ENCODE measurements at regions not wholly inside any gene's neighbourhood (a gene's known extent, or its start where the extent isn't known, plus 50 kb on each side); places are given as distances from the start of the nearest gene placed in this dataset.

DNA sequence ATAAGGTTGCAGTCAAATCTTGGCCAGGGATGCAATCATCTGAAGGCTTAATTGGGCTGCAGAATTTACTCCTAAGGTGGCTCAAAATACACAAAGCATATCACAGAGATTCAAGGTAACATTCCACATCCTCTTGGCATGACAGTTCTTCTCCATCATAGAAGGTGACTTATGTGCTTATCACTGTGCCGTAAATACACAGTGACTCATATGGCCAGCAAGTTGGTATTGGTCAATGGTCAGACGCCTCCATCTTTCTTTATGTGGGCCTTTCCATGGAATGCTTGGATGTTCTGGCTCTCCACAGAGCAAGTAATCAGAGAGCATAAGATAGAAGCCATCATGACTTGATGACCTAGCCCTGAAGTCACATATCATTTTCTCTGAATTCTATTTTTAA lies 168.8 kb upstream of the ST8SIA2 start:
- no peak for DNase-seq (ENCODE audit: low spot score)

DNA sequence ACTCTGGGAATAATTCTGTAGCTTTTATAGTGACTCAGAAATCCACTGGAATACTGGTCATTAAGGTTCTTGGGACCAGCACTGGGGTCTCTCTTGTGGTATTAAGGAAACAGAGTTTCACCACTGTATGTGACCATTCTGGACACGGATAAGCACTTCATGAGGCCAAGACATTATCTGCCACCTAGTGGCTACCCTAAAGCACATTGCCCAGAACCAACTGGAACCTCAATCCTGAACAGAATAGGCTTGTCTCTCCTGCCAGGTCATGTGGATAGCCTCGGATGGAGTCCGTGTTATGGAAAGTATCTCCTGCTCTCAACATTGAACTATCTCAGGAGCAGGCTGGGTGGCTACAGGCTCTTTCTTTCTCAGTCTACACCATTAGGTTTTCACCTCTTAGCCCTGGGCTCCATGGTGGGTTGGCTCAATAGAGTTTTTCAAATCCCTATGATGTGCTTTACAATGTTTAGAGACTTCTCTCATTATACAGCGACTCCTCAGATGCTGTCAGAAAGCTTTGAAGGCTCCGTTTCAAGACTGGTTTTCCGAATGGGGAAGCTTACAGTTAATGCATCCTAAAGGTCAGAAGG lies 167.6 kb upstream of the ST8SIA2 start:
- peak; percentile 12 for DNase-seq (ENCODE audit: low spot score)

DNA sequence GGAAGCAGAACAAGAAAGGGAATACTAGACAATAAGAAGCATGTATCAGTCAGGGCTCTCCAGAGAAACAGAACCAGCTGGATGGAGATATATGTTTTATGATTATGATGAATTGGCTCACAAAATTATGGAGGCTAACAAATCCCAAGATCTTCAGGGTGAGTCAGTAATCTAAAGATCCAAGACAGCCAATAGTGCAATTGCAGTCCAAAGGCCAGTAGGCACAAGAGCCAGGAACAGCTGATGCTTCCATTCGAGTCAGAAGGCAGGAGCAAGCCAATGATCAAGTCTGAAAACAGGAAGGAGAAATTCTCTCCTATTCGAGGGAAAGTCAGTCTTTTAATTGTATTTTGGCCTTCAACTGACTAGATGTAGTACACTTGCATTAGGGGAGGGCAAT lies 164.9 kb upstream of the ST8SIA2 start:
- DNase-seq (ENCODE audit: low spot score), result no peak

DNA sequence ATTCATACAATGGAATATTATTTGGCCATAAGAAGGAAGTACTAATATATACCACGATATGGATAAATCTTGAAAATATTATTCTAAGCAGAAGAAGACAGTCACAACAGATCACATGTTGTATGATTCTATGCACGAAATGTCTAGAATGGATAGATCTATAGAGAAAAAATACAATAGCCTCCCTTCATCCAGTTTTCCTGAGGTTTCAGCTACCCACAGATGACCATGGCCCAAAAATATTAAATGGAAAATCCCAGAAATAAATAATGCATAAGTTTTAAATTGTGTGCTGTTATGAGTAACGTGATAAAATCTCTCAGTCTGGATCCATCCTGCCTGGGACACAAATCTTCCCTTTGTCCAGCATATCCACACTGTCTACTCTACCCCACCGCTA lies 162.2 kb upstream of the ST8SIA2 start:
- no peak for DNase-seq (ENCODE audit: low spot score)

DNA sequence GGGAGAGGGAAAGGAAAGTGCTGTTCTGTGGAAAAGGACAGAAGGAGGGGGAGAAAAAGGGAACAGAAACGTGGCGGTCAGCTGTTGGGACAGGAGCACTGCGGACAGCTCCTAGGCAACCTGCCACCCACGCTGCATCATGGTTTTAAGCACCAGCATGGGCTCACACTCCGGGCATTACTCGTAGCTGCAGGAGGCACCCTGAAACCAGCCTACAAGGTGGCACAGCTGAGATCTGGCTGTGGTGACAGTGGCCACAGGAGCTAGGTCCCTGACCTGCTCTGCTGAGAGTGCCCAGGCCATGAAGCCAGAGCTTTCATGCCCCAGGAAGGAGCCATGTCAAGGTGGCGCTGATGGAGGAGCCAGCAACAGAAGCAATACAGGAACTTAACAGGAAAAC lies 161.4 kb upstream of the ST8SIA2 start:
- DNase-seq (ENCODE audit: low spot score), result no peak

DNA sequence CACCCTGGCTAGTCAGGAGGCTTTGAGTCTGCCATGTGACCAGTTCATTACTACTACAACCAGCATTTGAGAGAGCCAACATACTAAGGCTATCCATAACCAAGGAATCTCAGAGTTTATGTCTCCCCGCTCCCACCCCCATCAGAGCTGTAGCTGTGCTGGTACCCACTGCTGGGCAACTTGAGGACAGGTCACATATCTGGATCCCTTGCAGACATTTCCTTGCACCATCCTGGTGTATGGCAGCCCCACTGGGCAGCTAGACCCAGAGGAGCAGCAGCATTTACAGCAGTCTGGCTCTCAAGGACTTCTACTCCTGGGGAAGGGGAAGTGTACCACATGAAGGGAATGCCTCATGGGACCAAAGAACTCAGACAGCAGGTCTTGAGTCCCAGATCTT lies 160.8 kb upstream of the ST8SIA2 start:
- no peak for DNase-seq (ENCODE audit: low spot score)

DNA sequence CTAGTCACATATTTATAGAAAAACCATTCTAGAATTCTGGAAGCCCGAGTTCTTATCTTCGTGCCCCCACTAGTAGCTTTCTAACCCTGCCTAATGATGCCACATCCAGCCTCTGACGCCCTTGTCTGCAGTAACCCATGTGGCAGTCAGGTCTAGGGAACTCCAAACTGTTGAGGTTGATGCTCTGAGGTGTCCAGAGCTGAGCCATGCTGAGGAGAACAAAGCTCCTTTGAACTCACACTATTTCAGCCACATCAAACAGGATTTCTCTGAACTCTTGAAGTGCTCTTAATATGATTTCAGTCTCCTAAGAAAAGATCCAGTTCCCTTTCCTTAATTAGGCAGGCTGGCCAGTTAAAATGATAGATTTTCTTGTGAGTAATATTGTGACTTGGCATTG lies 150.5 kb upstream of the ST8SIA2 start:
- no peak for DNase-seq (ENCODE audit: low spot score)

DNA sequence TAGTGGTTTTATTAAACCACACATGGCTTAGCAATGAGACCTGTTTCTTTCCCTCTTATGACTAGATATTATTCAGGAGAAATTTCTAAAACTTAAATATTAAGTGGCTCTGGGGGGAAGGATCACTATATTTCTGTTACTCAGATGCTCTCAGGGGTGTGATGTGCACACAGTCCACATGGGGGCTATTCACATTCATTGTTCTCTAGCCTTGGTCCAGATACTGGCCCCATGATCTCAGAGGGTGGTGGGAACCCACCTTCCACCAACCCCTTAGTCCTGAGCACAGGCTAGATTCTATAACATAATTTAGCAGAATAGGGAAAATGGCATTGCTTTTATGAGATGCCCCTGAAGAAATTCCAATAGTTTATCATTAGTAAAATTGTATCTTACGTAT lies 149.0 kb upstream of the ST8SIA2 start:
- no peak for DNase-seq (ENCODE audit: low spot score)

DNA sequence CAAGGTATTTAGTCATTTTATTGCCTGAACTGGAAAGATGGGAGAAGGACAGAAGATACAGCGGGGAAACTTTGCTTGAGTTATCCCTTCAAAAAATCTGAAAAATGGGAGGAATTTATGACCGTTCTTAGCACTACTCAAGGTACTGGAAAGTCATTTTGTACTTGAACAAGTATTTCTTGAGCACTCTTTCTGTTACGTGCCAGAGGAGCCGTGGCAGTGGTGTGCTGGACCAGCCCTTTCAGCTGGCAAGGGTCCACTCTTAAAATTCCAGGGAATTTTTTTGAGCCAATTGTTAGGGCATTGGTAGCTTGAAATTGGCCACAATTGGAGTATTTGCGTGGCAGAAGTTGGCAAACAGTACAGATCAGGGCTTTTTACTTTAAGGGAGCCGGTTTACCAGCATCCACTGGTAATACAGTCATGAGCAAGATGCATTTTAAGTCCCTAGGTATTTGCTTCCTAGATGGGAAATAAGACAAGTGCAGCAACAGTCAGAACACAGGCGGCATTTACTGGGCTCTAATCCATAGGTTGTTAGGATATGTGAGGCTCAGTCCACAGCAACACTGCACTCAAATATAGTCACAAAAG lies 145.9 kb upstream of the ST8SIA2 start:
- no peak for DNase-seq (ENCODE audit: low spot score)

DNA sequence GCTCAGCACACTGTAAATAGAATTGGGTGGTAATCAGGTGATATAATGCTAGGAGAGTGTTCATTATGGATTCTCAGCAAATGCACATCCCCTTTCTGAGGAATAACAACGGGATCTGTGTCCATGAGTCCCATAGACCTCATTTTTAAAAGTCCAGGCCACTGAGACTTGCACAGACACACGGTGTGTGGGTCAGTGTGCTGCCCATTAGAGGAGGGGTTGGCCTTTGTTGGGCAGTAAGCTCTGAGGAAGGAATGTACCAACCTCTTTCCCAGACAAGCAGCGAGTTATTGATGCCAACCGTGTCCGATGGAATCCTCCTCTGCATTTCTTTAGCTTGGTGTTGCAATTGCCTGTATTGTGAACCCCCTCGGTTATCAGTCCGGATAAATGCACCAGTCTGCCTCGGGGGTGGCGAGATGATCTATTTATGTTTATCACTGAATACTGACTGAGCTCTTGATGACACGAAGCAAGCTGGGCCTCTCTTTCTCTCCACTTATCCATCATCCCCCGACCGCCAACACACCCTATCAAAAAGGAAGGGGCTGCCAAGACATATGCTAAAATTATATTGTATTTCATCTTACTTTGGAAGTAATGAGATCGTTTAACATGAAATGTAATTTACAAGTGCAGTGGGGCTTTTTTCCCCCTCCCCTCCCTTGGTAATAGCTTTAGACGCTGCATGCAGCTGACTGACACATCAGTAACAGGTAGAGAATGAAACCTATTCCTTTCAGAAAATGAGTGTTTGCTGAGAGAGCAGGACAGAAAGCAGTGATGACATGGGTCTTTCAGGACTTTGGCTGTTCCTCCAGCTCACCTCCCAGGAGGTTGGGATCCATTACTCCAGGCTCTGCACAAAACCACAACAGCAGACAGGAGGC lies 126.6 kb upstream of the ST8SIA2 start:
- DNase-seq (ENCODE audit: low spot score), result no peak

DNA sequence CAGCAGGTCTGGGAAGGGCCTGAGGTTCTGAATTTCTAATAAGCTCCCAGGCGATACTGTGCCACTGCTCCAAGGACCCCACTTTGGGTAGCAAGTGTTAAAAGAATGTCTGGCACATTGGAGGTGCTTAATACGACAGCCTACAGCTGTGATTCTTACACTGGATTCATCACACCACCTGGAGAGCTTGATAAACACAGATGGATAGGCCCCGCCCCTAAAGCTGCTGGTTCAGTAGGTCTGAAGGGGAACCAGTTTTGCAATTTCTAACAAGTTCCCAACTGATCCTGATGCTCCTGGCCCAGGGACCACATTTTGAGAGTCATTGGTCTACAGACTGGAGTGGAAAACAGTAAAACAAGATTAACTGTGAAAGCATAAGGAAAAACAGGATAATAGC lies 124.8 kb upstream of the ST8SIA2 start:
- DNase-seq (ENCODE audit: low spot score), result no peak

DNA sequence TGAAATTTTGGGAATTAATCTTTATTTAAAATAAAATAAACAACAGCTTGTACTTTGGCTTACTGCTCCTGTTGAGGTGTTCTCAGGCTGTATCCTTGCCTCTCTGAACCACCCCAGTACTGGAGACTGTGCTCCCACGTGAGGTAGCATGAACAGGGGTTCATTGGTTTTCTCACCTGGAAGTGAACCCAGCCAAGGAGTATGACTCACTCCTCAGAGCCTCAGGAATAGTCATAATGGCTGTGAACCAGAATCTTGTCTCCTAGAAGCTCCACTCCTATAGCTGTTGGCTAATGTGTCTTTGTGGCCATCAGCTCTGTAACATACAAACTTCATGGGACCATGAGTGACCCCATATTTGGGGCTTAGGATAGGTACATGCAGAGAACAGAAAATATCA lies 122.5 kb upstream of the ST8SIA2 start:
- no peak for DNase-seq (ENCODE audit: low spot score)

DNA sequence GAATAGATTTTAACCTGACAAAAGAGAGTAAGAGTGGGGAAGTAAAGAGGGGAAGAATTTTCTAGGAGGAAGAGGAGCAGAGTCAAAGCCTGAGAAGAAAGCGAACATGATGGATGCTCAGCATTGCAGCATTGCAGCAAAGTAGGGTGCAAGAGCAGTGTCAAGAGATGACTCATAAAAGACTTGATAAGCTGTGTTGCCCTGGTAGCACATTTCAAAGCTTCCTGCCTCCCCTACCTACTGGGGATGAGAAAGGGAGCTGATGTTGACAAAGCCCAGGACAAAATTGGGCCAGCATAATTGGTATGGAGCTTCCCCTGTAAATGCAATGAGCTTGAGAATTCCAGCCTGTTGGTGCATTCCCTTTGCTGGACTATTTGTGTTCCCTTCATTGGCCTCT lies 121.6 kb upstream of the ST8SIA2 start:
- DNase-seq (ENCODE audit: low spot score), result no peak

DNA sequence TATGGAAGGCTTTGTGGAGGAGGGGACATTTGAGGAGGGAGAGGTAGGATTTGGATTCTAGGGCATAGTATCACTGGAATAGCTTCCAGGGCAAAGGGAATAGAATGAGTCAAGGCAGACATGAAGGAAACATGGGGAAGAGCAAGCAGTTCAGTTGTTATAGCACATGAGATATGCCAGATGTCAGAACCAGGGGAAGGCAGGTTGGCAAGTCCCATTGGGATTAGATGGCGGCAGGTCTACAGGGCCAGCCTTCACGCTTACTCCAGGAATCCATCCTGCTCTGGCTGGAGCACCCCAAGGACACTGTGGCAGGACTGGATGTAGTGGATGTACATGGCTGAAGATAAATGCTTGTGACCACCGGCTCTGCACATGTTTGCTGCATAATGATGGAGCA lies 120.4 kb upstream of the ST8SIA2 start:
- no peak for DNase-seq (ENCODE audit: low spot score)

DNA sequence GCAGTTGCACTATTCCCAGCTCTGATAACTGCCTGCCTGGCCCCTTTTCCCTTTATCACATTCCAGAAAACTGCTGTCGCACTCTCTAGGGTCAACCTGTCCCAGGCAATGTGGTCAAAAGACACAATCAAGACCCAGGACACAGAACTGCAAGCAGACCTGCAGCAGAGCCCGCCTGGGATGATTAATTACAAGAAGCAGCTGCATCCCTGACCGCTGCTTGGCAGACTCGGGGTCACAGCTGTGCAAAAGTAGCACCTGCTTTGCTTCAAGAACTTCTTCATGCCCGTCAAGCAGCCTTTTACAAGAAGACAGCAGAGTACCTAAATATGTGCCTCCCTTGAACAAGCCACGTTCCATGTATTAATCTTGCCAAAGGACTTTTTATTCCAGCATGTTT lies 120.0 kb upstream of the ST8SIA2 start:
- no peak for DNase-seq (ENCODE audit: low spot score)

DNA sequence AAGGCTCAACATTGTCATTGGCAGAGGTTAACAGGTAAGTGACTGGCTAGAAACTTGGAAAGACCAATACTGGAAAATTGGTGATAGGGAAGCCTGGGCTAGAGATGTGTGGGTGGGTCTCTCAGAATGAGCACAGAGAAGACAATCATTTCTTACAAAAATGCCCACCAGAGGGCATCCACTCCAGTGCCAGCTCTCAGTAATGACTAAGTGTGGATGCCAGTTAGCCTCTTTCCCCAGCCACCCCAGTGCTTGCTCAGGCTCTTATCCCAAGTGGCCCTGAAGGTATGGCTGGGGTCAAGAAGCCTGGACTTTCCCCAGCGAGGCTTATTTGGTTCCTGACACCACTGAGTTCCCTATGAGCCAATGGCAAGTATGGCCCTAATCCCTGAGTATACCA lies 115.9 kb upstream of the ST8SIA2 start:
- peak; percentile 12 for DNase-seq (ENCODE audit: low spot score)

DNA sequence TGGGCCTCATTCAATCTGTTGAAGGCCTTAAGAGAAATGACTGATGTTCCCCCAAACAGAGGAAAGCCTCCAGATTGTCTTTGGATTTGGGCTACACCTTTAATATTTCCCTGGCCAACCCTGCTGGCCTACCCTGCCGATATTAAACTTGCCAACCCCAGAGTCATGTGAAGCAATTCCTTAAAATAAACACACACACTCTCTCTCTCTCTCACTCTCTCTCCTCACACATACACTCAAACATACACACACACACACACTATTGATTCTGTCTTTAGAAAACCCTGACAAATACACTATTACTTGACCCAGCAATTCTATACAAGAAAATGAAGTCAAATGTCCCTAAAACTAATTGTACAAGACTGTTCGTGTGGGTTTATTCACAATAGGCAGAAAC lies 109.9 kb upstream of the ST8SIA2 start:
- DNase-seq (ENCODE audit: low spot score), result no peak

DNA sequence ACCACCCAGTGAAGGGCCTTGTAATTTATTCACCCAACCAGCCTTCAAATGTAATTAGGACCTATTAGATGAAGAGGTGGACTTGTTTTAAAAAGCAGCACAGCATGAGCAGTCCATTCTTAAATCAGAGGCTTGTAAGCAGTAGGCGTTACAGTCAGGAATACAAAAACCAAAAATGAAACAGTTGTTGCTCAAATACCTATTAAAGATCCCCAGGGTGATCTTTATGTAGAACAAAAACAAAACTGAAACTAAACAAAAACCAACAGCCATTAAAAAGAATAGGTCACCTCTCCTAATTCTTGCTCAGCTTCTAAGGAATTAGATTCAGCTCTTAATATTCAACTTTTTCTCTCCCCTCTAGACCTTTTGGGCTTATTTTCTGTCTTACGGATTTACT lies 104.9 kb upstream of the ST8SIA2 start:
- no peak for DNase-seq (ENCODE audit: low spot score)

DNA sequence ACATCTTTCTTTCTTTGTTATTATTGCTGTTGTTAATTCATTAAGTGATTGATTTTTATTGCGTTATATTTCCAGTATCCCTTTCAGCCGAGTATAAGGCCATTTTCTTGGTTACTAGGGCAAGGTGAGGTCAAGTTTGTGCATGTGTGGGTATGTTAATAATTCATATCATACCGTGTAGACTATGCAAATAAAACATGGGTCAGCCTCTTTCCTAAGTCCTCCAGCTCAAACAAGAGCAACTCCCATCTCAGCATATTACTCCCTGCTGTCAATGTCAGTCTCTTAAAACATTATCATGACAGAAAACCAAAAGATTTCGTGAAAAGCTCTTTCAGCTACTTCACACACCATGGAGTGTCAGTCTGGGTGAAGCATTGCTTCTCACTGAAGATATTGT lies 103.9 kb upstream of the ST8SIA2 start:
- no peak for DNase-seq (ENCODE audit: low spot score)

DNA sequence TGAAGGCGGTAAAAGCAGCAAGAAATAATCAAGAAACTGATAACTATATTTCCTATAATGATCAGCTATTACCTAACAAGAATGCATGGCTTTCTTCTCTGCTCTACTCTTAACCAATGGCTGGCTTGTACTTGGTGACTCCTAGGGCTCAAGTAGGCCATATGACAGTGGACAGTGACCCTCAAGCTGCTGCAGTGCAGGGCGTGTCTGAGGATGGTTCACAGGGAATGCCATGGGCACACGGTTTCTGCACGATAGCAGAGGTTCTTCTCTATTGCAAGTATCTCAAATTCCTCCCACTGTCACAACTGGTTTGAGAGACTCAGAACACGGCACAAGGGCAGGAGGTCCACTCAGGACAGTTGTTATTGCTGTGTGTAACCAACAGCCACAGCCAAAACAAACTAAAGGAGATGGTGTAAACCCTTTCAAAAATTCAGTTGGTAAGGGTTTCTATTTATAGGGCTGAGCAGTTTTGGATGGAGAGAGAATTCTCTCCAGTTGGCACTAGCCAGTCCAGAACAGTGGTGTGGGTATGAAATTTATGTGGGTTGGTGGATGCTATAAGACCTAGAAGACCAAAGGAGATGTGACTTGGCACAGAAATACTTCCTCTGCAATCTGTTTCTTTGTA lies 103.2 kb upstream of the ST8SIA2 start:
- no peak for DNase-seq (ENCODE audit: low spot score)

DNA sequence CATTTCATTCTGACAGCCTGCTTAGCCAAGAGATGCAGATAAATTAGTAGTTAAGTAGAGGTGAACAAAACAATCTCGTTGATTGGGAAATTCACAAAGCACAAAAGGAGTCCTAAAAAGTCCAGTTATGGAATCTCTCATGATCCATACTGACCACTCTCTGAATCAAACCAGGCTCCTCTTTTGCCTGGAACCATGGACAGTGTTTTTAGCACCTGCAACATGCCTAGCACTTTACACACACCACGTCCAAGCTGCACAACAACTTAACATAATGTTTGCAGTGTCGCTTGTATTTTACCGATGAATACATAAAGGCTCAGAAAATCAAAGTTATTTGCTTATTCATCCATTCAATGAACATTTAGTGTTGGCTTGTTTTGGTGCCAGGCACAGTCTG lies 101.8 kb upstream of the ST8SIA2 start:
- no peak for DNase-seq (ENCODE audit: low spot score)

DNA sequence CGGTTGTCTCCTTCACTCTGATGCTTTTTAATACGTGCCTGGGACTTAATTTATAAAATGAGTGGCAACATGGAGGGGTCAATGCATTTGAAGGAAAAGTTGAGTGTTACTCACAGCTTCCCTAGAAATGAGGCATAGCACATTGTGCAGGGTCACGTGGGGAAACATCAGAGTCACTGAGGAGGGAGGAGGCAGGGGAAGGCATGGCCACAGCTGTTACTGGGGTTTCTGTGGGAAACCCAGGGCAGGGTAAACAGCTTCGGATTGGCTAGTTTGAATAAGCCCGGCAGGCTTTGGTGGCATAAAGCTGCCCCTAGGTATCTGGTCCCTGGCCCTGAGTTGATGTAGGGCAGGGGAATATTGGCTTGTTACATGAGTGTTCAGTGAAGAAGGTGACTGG lies 98.9 kb upstream of the ST8SIA2 start:
- no peak for DNase-seq (ENCODE audit: low spot score)

Data from activated CD4-positive, alpha-beta T cell treated with anti-CD3 and anti-CD28 coated beads, Interleukin-2, Interleukin-4, amounts not matched to agents 100 ng/mL and 50 ng/mL, durations not matched to agents 16 hours and 8 hours (primary cell).